Esophagus squamous epithelium (tissue), 4 donors: ENCODE measurements at regions not wholly inside any gene's neighbourhood (a gene's known extent, or its start where the extent isn't known, plus 50 kb on each side); places are given as distances from the start of the nearest gene placed in this dataset.

Experiments
- POLR2A ChIP-seq, 4 donors: fragments of 450-650 bp; IDR thresholded peaks; one replicate each; pipeline ENCODE4 v1.6.1; 2017; ENCODE audit warnings: antibody characterized with exemption in 4 of 4, mild to moderate bottlenecking in 4 of 4, moderate library complexity in 3 of 4
- TF ChIP-seq, protein P1 (sequence below), 6 experiments: fragments of 450-650 bp in 4 of 6; fragments of 200-600 bp in 2 of 6; sonication (generic) in 2 of 6; IDR thresholded peaks; one replicate each; pipeline ENCODE4 v1.5.1; 2016 to 2019; ENCODE audit warnings: antibody characterized with exemption in 6 of 6, mild to moderate bottlenecking in 4 of 6, moderate library complexity in 4 of 6

GRCh38 chr18:28425886-28426285, 249.0 kb upstream of the CDH2 start:
- TF ChIP-seq, protein P1, sequence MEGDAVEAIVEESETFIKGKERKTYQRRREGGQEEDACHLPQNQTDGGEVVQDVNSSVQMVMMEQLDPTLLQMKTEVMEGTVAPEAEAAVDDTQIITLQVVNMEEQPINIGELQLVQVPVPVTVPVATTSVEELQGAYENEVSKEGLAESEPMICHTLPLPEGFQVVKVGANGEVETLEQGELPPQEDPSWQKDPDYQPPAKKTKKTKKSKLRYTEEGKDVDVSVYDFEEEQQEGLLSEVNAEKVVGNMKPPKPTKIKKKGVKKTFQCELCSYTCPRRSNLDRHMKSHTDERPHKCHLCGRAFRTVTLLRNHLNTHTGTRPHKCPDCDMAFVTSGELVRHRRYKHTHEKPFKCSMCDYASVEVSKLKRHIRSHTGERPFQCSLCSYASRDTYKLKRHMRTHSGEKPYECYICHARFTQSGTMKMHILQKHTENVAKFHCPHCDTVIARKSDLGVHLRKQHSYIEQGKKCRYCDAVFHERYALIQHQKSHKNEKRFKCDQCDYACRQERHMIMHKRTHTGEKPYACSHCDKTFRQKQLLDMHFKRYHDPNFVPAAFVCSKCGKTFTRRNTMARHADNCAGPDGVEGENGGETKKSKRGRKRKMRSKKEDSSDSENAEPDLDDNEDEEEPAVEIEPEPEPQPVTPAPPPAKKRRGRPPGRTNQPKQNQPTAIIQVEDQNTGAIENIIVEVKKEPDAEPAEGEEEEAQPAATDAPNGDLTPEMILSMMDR (IDR thresholded peaks at IDR 0.05) = no peak
- TF ChIP-seq POLR2A (IDR thresholded peaks at IDR 0.05) = no peak
